NT2/D1 (cell line): ENCODE measurements at regions not wholly inside any gene's neighbourhood (a gene's known extent, or its start where the extent isn't known, plus 50 kb on each side); places are given as distances from the start of the nearest gene placed in this dataset.

ENCODE experiments used
- SUZ12 ChIP-seq: IDR thresholded peaks from 2 replicates; pipeline ENCODE4 v1.6.1; 2011; ENCODE audit not compliant: insufficient read length, insufficient read depth; ENCODE audit errors: extremely low read depth
- ZNF274 ChIP-seq: IDR thresholded peaks from 2 replicates; pipeline ENCODE4 v1.6.1; 2011; ENCODE audit warnings: mild to moderate bottlenecking, low read depth, low read length

DNA sequence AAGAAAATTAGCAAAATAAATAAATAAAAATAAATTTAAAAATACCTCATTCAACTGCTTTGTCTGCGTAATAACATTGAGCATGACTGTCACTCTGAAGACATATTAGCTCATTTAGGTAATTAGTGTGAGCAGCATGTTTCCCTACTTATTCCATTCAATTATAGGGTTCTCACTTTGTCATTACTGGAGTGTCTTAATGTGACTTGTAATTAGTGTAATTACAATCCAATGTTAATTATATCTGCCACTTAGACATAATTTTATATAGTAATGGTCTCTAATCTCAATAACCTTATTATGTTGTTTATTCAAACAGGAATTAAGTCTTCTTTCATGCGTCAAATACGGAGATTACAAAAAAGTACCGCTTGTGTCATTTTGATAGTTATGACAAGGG lies 893.9 kb upstream of the ACVR2A start:
- TF ChIP-seq ZNF274 (no peak), SUZ12 (no peak)
